Mucosa of descending colon (tissue), 3 donors: ENCODE measurements at regions not wholly inside any gene's neighbourhood (a gene's known extent, or its start where the extent isn't known, plus 50 kb on each side); places are given as distances from the start of the nearest gene placed in this dataset.

ENCODE experiments used
- ATAC-seq: fragments of 200-7000 bp; cut with Tn5 transposase; one replicate; pipeline ENCODE4 v1.9.1; 2020; ENCODE audit warnings: mild to moderate bottlenecking, moderate library complexity
- DNase-seq, 3 donors: peaks; one replicate each; pipeline ENCODE4 v3.0.0-alpha.2; 2020
- H3K36me3 ChIP-seq: fragments of 200-600 bp; one replicate; pipeline ENCODE4 v1.8.0; 2021; ENCODE audit warnings: low read depth, mild to moderate bottlenecking
- H3K4me1 ChIP-seq: fragments of 200-600 bp; one replicate; pipeline ENCODE4 v1.8.0; 2021; ENCODE audit warnings: low read depth, mild to moderate bottlenecking
- H3K4me3 ChIP-seq: fragments of 200-600 bp; one replicate; pipeline ENCODE4 v1.8.0; 2021; ENCODE audit warnings: mild to moderate bottlenecking
- H3K9me3 ChIP-seq: fragments of 200-600 bp; one replicate; pipeline ENCODE4 v1.8.0; 2021; ENCODE audit warnings: mild to moderate bottlenecking
- CTCF ChIP-seq: fragments of 200-600 bp; IDR thresholded peaks from one replicate; pipeline ENCODE4 v1.8.0; 2022; ENCODE audit warnings: antibody characterized with exemption, mild to moderate bottlenecking
- intact Hi-C, 2 donors: fragments of 100-400 bp; cut with DNase I in 1 of 2; cut with micrococcal nuclease in 1 of 2; formaldehyde crosslinking; loops; one replicate each; pipeline versions ENCODE4 v1.11.0 to v1.11.1; 2022; cut with DNase I, micrococcal nuclease
- donor health status: DM: no; HTN: no; CAD: no; lungs with moderate emphysema.
- donor health status: DM: no; HTN: no; CAD: no.
- donor health status: DM: no; HTN: yes; CAD: no.

GRCh38 chr12:127885954-127886750, 380.8 kb upstream of the TMEM132C start:
- H3K36me3 ChIP-seq: no peaks in the 10 kb centered on the region
- ATAC-seq (no peak), DNase-seq (no peak)
- no peak overlapping the region for H3K4me3 ChIP-seq
- intact Hi-C loops: no loop called here
- TF ChIP-seq CTCF: no peak
- peaks cover 5% of the 10 kb centered on the region for H3K4me1 ChIP-seq
- no peaks in the 10 kb centered on the region for H3K9me3 ChIP-seq

GRCh38 chr12:127886827-127887226, 380.1 kb upstream of the TMEM132C start:
- DNase-seq (no peak), ATAC-seq (no peak)
- Histone ChIP-seq H3K36me3 (no peaks in the 10 kb centered on the region), H3K4me3 (no peak overlapping the region), H3K9me3 (no peaks in the 10 kb centered on the region), H3K4me1 (peaks cover 5% of the 10 kb centered on the region)
- intact Hi-C loops: no loop called here
- no peak for TF ChIP-seq CTCF

- Histone ChIP-seq H3K9me3 (no peaks in the 10 kb centered on the region), H3K4me1 (no peaks in the 10 kb centered on the region), H3K36me3 (no peaks in the 10 kb centered on the region), H3K4me3 (no peak overlapping the region)
- intact Hi-C loops: no loop called here
- TF ChIP-seq CTCF: no peak
- DNase-seq: peak in 1 of 3 donors; percentile 10
- ATAC-seq: peak; percentile 13
Measured at GRCh38 chr12:127888943-127889719, 377.8 kb upstream of the TMEM132C start.

- H3K4me1 ChIP-seq: no peaks in the 10 kb centered on the region
- no peak for ATAC-seq
- H3K4me3 ChIP-seq: no peak overlapping the region
- H3K36me3 ChIP-seq: no peaks in the 10 kb centered on the region
- no peaks in the 10 kb centered on the region for H3K9me3 ChIP-seq
- DNase-seq: peak in 1 of 3 donors; percentile 17
- intact Hi-C loops: no loop called here
- TF ChIP-seq CTCF: no peak
Measured at GRCh38 chr12:127893895-127894609, 372.9 kb upstream of the TMEM132C start.

- Histone ChIP-seq H3K4me1 (no peaks in the 10 kb centered on the region), H3K4me3 (no peak overlapping the region), H3K36me3 (no peaks in the 10 kb centered on the region), H3K9me3 (no peaks in the 10 kb centered on the region)
- no peak for DNase-seq
- no peak for ATAC-seq
- intact Hi-C loops: no loop called here
- no peak for TF ChIP-seq CTCF
Measured at GRCh38 chr12:127896661-127897060, 370.3 kb upstream of the TMEM132C start.
